Activated T-helper 17 cell treated with anti-CD3 and anti-CD28 coated beads, Interleukin-2, amount 50 U/mL, for 72 hours (primary cell): ENCODE measurements at regions not wholly inside any gene's neighbourhood (a gene's known extent, or its start where the extent isn't known, plus 50 kb on each side); places are given as distances from the start of the nearest gene placed in this dataset.

ENCODE experiments used
- ATAC-seq: fragments of 150-1000 bp; cut with Tn5 transposase; replicated peaks from 2 replicates; pipeline ENCODE4 v1.10.0; 2021; ENCODE audit warnings: mild to moderate bottlenecking, moderate library complexity
- H3K27ac Mint-ChIP-seq: one replicate; pipeline ENCODE4 v1.8.0; 2022; ENCODE audit warnings: mixed read lengths
- H3K27me3 Mint-ChIP-seq: one replicate; pipeline ENCODE4 v1.8.0; 2022; ENCODE audit warnings: mixed read lengths
- H3K36me3 Mint-ChIP-seq: one replicate; pipeline ENCODE4 v1.8.0; 2022; ENCODE audit warnings: low read depth, mild to moderate bottlenecking, mixed read lengths
- H3K4me1 Mint-ChIP-seq: one replicate; pipeline ENCODE4 v1.8.0; 2022; ENCODE audit warnings: mixed read lengths
- H3K4me3 Mint-ChIP-seq: one replicate; pipeline ENCODE4 v1.8.0; 2022; ENCODE audit warnings: mild to moderate bottlenecking, mixed read lengths
- H3K9me3 Mint-ChIP-seq: one replicate; pipeline ENCODE4 v1.8.0; 2022; ENCODE audit warnings: mixed read lengths

GRCh38 chr1:95547005-95547404, 313.0 kb downstream of the RWDD3 start:
- peaks cover 13% of the 10 kb centered on the region for H3K9me3 Mint-ChIP-seq
- H3K27me3 Mint-ChIP-seq = no peaks in the 10 kb centered on the region
- no peak for ATAC-seq
- no peak overlapping the region for H3K4me3 Mint-ChIP-seq
- H3K4me1 Mint-ChIP-seq = no peaks in the 10 kb centered on the region
- H3K36me3 Mint-ChIP-seq = no peaks in the 10 kb centered on the region
- no peak overlapping the region for H3K27ac Mint-ChIP-seq

GRCh38 chr1:95548211-95548610, 314.2 kb downstream of the RWDD3 start:
- Mint-ChIP-seq H3K27ac (no peak overlapping the region), H3K9me3 (peaks cover 16% of the 10 kb centered on the region), H3K4me3 (no peak overlapping the region), H3K36me3 (no peaks in the 10 kb centered on the region), H3K27me3 (peaks cover 2% of the 10 kb centered on the region), H3K4me1 (no peaks in the 10 kb centered on the region)
- ATAC-seq = no peak

GRCh38 chr1:95551201-95551600, 317.2 kb downstream of the RWDD3 start:
- H3K27me3 Mint-ChIP-seq = peaks cover 3% of the 10 kb centered on the region
- H3K9me3 Mint-ChIP-seq = peaks cover 19% of the 10 kb centered on the region
- ATAC-seq = no peak
- no peaks in the 10 kb centered on the region for H3K36me3 Mint-ChIP-seq
- no peaks in the 10 kb centered on the region for H3K4me1 Mint-ChIP-seq
- no peak overlapping the region for H3K27ac Mint-ChIP-seq
- H3K4me3 Mint-ChIP-seq = no peak overlapping the region

- Mint-ChIP-seq H3K27me3 (peaks cover 3% of the 10 kb centered on the region), H3K36me3 (no peaks in the 10 kb centered on the region), H3K9me3 (peaks cover 22% of the 10 kb centered on the region), H3K4me1 (no peaks in the 10 kb centered on the region), H3K4me3 (no peak overlapping the region), H3K27ac (no peak overlapping the region)
- ATAC-seq = no peak
Measured at GRCh38 chr1:95553595-95553994, 319.6 kb downstream of the RWDD3 start.

GRCh38 chr1:95554408-95554807, 320.4 kb downstream of the RWDD3 start:
- no peak for ATAC-seq
- Mint-ChIP-seq H3K36me3 (no peaks in the 10 kb centered on the region), H3K9me3 (peaks cover 22% of the 10 kb centered on the region), H3K4me3 (no peak overlapping the region), H3K4me1 (no peaks in the 10 kb centered on the region), H3K27me3 (peaks cover 3% of the 10 kb centered on the region), H3K27ac (no peak overlapping the region)

- no peak overlapping the region for H3K27ac Mint-ChIP-seq
- H3K9me3 Mint-ChIP-seq = peaks cover 14% of the 10 kb centered on the region
- H3K4me3 Mint-ChIP-seq = no peak overlapping the region
- ATAC-seq = no peak
- no peaks in the 10 kb centered on the region for H3K27me3 Mint-ChIP-seq
- H3K4me1 Mint-ChIP-seq = no peaks in the 10 kb centered on the region
- H3K36me3 Mint-ChIP-seq = no peaks in the 10 kb centered on the region
Measured at GRCh38 chr1:95558791-95559190, 324.8 kb downstream of the RWDD3 start.

GRCh38 chr1:95561346-95561745, 327.3 kb downstream of the RWDD3 start:
- H3K4me1 Mint-ChIP-seq = no peaks in the 10 kb centered on the region
- H3K36me3 Mint-ChIP-seq = no peaks in the 10 kb centered on the region
- H3K9me3 Mint-ChIP-seq = peaks cover 14% of the 10 kb centered on the region
- H3K27me3 Mint-ChIP-seq = no peaks in the 10 kb centered on the region
- no peak for ATAC-seq
- no peak overlapping the region for H3K4me3 Mint-ChIP-seq
- H3K27ac Mint-ChIP-seq = no peak overlapping the region

GRCh38 chr1:95562230-95562629, 328.2 kb downstream of the RWDD3 start:
- Mint-ChIP-seq H3K27me3 (no peaks in the 10 kb centered on the region), H3K36me3 (no peaks in the 10 kb centered on the region), H3K9me3 (peaks cover 13% of the 10 kb centered on the region), H3K4me3 (no peak overlapping the region), H3K4me1 (no peaks in the 10 kb centered on the region), H3K27ac (no peak overlapping the region)
- ATAC-seq = no peak

- no peak overlapping the region for H3K27ac Mint-ChIP-seq
- no peaks in the 10 kb centered on the region for H3K36me3 Mint-ChIP-seq
- H3K27me3 Mint-ChIP-seq = no peaks in the 10 kb centered on the region
- H3K4me1 Mint-ChIP-seq = no peaks in the 10 kb centered on the region
- ATAC-seq = no peak
- H3K9me3 Mint-ChIP-seq = peaks cover 12% of the 10 kb centered on the region
- no peak overlapping the region for H3K4me3 Mint-ChIP-seq
Measured at GRCh38 chr1:95572002-95572401, 338.0 kb downstream of the RWDD3 start.

- H3K27me3 Mint-ChIP-seq = no peaks in the 10 kb centered on the region
- H3K4me3 Mint-ChIP-seq = no peak overlapping the region
- H3K4me1 Mint-ChIP-seq = no peaks in the 10 kb centered on the region
- no peak for ATAC-seq
- no peak overlapping the region for H3K27ac Mint-ChIP-seq
- no peaks in the 10 kb centered on the region for H3K36me3 Mint-ChIP-seq
- peaks cover 7% of the 10 kb centered on the region for H3K9me3 Mint-ChIP-seq
Measured at GRCh38 chr1:95572962-95573361, 339.0 kb downstream of the RWDD3 start.

GRCh38 chr1:95575291-95575690, 341.3 kb downstream of the RWDD3 start:
- Mint-ChIP-seq H3K27me3 (no peaks in the 10 kb centered on the region), H3K36me3 (no peaks in the 10 kb centered on the region), H3K27ac (no peak overlapping the region), H3K9me3 (peaks cover 7% of the 10 kb centered on the region), H3K4me1 (no peaks in the 10 kb centered on the region), H3K4me3 (no peak overlapping the region)
- ATAC-seq = no peak

- no peaks in the 10 kb centered on the region for H3K27me3 Mint-ChIP-seq
- ATAC-seq = no peak
- H3K4me1 Mint-ChIP-seq = no peaks in the 10 kb centered on the region
- no peak overlapping the region for H3K27ac Mint-ChIP-seq
- H3K36me3 Mint-ChIP-seq = no peaks in the 10 kb centered on the region
- H3K4me3 Mint-ChIP-seq = no peak overlapping the region
- peaks cover 11% of the 10 kb centered on the region for H3K9me3 Mint-ChIP-seq
Measured at GRCh38 chr1:95578462-95578861, 344.5 kb downstream of the RWDD3 start.

GRCh38 chr1:95582191-95582590, 348.2 kb downstream of the RWDD3 start:
- Mint-ChIP-seq H3K4me1 (no peaks in the 10 kb centered on the region), H3K36me3 (no peaks in the 10 kb centered on the region), H3K27me3 (no peaks in the 10 kb centered on the region), H3K4me3 (no peak overlapping the region), H3K27ac (no peak overlapping the region), H3K9me3 (peaks cover 4% of the 10 kb centered on the region)
- ATAC-seq = no peak

- no peaks in the 10 kb centered on the region for H3K4me1 Mint-ChIP-seq
- H3K27me3 Mint-ChIP-seq = no peaks in the 10 kb centered on the region
- no peaks in the 10 kb centered on the region for H3K36me3 Mint-ChIP-seq
- H3K9me3 Mint-ChIP-seq = peaks cover 4% of the 10 kb centered on the region
- no peak for ATAC-seq
- no peak overlapping the region for H3K4me3 Mint-ChIP-seq
- no peak overlapping the region for H3K27ac Mint-ChIP-seq
Measured at GRCh38 chr1:95582746-95583145, 348.7 kb downstream of the RWDD3 start.

GRCh38 chr1:95583661-95584210, 349.7 kb downstream of the RWDD3 start:
- Mint-ChIP-seq H3K27ac (no peak overlapping the region), H3K36me3 (no peaks in the 10 kb centered on the region), H3K27me3 (no peaks in the 10 kb centered on the region), H3K4me1 (no peaks in the 10 kb centered on the region), H3K4me3 (no peak overlapping the region), H3K9me3 (peaks cover 7% of the 10 kb centered on the region)
- ATAC-seq = no peak

- no peak for ATAC-seq
- Mint-ChIP-seq H3K36me3 (no peaks in the 10 kb centered on the region), H3K4me3 (no peak overlapping the region), H3K4me1 (no peaks in the 10 kb centered on the region), H3K27me3 (no peaks in the 10 kb centered on the region), H3K27ac (no peak overlapping the region), H3K9me3 (peaks cover 7% of the 10 kb centered on the region)
Measured at GRCh38 chr1:95584315-95584714, 350.3 kb downstream of the RWDD3 start.
